Testis (tissue), 2 donors: ENCODE measurements at regions not wholly inside any gene's neighbourhood (a gene's known extent, or its start where the extent isn't known, plus 50 kb on each side); places are given as distances from the start of the nearest gene placed in this dataset.

ENCODE experiments used
- CTCF ChIP-seq, 3 experiments: fragments of 450-650 bp in 2 of 3; fragments of 200-600 bp in 1 of 3; sonication (generic) in 1 of 3; IDR thresholded peaks; one replicate each; pipeline ENCODE4 v1.5.1; 2016 to 2019; ENCODE audit warnings: antibody characterized with exemption in 3 of 3, mild to moderate bottlenecking in 2 of 3, moderate library complexity in 1 of 3
- POLR2A ChIP-seq: fragments of 450-650 bp; IDR thresholded peaks from one replicate; pipeline ENCODE4 v1.6.1; 2017; ENCODE audit warnings: antibody characterized with exemption, mild to moderate bottlenecking, moderate library complexity

- TF ChIP-seq CTCF (IDR thresholded peaks at IDR 0.05) (no peak), POLR2A (no peak)
Observed at GRCh38 chr17:79457376-79457775, 153.5 kb downstream of the RBFOX3 start.
